ENCODE measurements at regions not wholly inside any gene's neighbourhood (a gene's known extent, or its start where the extent isn't known, plus 50 kb on each side); places are given as distances from the start of the nearest gene placed in this dataset.

DNA sequence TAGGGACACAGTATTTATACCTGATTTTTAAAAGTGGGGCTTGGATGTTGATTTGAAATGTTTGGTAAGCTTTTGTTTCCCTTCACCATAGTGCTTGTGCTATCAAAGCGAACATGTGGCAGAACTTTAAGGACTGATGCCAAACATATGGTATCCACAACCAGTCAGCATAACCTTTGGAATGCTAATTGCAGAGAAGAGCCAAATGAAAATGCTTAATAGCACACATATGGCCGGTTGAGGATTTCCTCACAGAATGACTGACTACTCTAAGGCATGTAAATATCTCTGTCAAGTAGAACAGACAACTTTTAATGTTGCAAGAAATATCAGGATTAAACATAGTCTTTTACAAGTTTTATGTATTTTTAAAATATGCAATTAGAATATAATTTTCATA lies 120.9 kb upstream of the COL3A1 start:
- TF ChIP-seq CTCF (conservative IDR thresholded peaks at IDR 0.05; ENCODE audit: low read depth in 2 of 2) = no peak
- no peak for TF ChIP-seq JUNB (IDR thresholded peaks at IDR 0.05; ENCODE audit: unreplicated experiment)
- TF ChIP-seq EZH2 (IDR thresholded peaks at IDR 0.05; ENCODE audit: low read depth, unreplicated experiment) = no peak
- TF ChIP-seq POLR2AphosphoS5 (IDR thresholded peaks at IDR 0.05; ENCODE audit: low read depth) = no peak
